ENCODE measurements at regions not wholly inside any gene's neighbourhood (a gene's known extent, or its start where the extent isn't known, plus 50 kb on each side); places are given as distances from the start of the nearest gene placed in this dataset.
"Not testable (repeated sequence)": the region's sequence is repeated elsewhere in the genome, so short reads cannot be mapped to it uniquely, and the experiment has no call there.

DNA sequence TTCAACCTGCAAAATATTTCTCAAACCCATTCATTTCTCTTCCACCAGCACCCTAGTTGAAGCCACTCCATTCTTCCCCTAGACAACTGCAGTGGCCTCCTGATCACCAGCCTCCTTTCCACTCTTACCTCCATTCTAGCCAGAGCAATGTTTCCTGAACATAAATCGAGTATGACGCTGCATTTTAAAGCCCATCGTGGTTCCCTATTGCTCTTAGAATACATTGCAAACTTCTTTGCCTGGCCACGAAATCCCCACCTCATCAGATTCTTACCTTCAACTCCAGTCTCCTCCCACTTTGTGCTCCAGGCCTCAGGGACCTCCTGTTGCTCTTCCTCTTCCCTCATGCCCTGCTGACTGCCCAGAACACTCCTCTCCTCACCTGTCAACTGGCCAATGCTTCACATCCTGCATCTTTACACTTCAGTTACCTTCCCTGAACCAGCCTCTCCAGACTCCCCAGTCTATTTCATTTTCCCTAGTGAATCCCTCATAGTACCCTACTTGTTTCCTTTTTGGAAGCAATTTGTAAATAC is 176.5 kb upstream of the CTAGE1 start:
- Histone ChIP-seq H3K36me3 (ENCODE audit: control insufficient read depth in 2 of 3, insufficient read depth in 3 of 3, low read length in 3 of 3) (no peaks in the 10 kb centered on the region), H3K9me3 (ENCODE audit: control insufficient read depth in 2 of 3, insufficient read depth in 1 of 3, low read length in 3 of 3) (no peaks in the 10 kb centered on the region), H3K9ac (ENCODE audit: low read length in 3 of 3) (no peak overlapping the region), H3K27me3 (ENCODE audit: control insufficient read depth, insufficient read depth, low read length) (no peaks in the 10 kb centered on the region), H3K4me3 (ENCODE audit: low read length in 3 of 3) (no peak overlapping the region), H3K4me1 (ENCODE audit: control insufficient read depth in 2 of 3, insufficient read depth in 2 of 3, low read depth in 1 of 3, low read length in 3 of 3) (no peaks in the 10 kb centered on the region), H3K27ac (ENCODE audit: low read depth in 2 of 2, low read length in 2 of 2) (no peak overlapping the region)
- DNase-seq (no peak), FAIRE-seq (no peak)
- intact Hi-C loops (cut with DNase I) = no loop called here
- TF ChIP-seq, protein P1, sequence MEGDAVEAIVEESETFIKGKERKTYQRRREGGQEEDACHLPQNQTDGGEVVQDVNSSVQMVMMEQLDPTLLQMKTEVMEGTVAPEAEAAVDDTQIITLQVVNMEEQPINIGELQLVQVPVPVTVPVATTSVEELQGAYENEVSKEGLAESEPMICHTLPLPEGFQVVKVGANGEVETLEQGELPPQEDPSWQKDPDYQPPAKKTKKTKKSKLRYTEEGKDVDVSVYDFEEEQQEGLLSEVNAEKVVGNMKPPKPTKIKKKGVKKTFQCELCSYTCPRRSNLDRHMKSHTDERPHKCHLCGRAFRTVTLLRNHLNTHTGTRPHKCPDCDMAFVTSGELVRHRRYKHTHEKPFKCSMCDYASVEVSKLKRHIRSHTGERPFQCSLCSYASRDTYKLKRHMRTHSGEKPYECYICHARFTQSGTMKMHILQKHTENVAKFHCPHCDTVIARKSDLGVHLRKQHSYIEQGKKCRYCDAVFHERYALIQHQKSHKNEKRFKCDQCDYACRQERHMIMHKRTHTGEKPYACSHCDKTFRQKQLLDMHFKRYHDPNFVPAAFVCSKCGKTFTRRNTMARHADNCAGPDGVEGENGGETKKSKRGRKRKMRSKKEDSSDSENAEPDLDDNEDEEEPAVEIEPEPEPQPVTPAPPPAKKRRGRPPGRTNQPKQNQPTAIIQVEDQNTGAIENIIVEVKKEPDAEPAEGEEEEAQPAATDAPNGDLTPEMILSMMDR (IDR thresholded peaks at IDR 0.05; ENCODE audit: borderline replicate concordance, extremely low read depth, insufficient read depth) = no peak

DNA sequence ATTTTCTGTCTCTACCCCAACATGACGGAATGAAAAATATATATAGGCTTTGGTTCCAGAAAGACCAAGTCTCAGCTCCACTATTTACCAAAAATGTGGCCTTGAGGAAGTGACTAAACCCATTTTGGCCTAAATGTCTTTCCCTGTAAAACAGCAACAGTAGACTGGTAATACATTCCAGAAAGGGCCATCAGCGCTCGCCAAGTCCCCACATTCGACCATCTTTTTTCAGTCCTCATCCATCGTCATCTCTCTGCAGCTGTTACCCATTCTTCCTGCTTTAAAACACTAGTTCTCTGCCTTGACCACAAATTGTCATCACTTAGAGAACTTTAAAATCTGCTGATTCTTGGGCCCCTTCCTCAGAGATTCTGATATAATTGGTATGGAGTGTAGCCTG is 183.8 kb upstream of the CTAGE1 start:
- Histone ChIP-seq H3K27me3 (ENCODE audit: control insufficient read depth, insufficient read depth, low read length) (no peaks in the 10 kb centered on the region), H3K4me3 (ENCODE audit: low read length in 3 of 3) (no peak overlapping the region), H3K27ac (ENCODE audit: low read depth in 2 of 2, low read length in 2 of 2) (no peak overlapping the region), H3K9ac (ENCODE audit: low read length in 3 of 3) (no peak overlapping the region), H3K9me3 (ENCODE audit: control insufficient read depth in 2 of 3, insufficient read depth in 1 of 3, low read length in 3 of 3) (no peaks in the 10 kb centered on the region), H3K36me3 (ENCODE audit: control insufficient read depth in 2 of 3, insufficient read depth in 3 of 3, low read length in 3 of 3) (no peaks in the 10 kb centered on the region), H3K4me1 (ENCODE audit: control insufficient read depth in 2 of 3, insufficient read depth in 2 of 3, low read depth in 1 of 3, low read length in 3 of 3) (no peaks in the 10 kb centered on the region)
- intact Hi-C loops (cut with DNase I) = no loop called here
- FAIRE-seq (no peak), DNase-seq (no peak)
- TF ChIP-seq, protein P1 (IDR thresholded peaks at IDR 0.05; ENCODE audit: borderline replicate concordance, extremely low read depth, insufficient read depth) = no peak

DNA sequence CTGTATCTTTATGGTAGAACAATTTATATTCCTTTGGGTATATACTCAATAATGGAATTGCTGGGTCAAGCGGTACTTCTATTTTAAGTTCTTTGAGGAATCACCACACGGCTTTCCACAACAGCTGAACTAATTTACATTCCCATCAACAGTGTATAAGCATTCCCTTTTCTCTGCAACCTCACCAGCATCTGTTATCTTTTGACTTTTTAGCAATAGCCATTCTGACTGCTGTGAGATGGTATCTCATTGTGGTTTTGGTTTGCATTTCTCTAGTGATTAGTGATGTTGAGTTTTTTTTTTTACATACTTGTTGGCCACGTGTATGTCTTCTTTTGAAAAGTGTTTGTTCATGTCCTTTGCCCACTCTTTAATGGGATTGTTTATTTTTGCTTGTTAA is 184.7 kb upstream of the CTAGE1 start:
- H3K27ac ChIP-seq (ENCODE audit: low read depth in 2 of 2, low read length in 2 of 2); H3K36me3 ChIP-seq (ENCODE audit: control insufficient read depth in 2 of 3, insufficient read depth in 3 of 3, low read length in 3 of 3); intact Hi-C loops (cut with DNase I); H3K4me3 ChIP-seq (ENCODE audit: low read length in 3 of 3); FAIRE-seq; DNase-seq; H3K9me3 ChIP-seq (ENCODE audit: control insufficient read depth in 2 of 3, insufficient read depth in 1 of 3, low read length in 3 of 3); H3K9ac ChIP-seq (ENCODE audit: low read length in 3 of 3); H3K27me3 ChIP-seq (ENCODE audit: control insufficient read depth, insufficient read depth, low read length); H3K4me1 ChIP-seq (ENCODE audit: control insufficient read depth in 2 of 3, insufficient read depth in 2 of 3, low read depth in 1 of 3, low read length in 3 of 3): not testable (repeated sequence)

DNA sequence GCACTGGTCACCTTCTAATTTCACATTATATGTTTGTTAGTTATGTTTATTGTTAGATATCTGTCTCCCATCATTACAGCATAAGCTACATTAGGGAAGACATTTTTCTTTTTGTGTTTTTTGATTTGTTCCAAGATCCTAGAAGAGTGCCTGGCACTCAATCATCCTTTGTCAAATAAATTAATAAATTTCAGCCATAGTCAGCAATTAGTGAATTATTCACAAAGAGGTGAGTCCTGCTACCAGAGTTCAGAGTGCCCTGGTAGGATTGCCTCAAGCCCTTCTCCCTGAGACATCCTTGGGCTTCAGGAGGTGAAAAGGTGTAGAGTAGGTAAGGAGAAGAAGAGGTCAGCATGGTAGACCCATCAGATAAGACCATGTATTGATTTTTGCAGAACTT is 186.2 kb upstream of the CTAGE1 start:
- H3K27me3 ChIP-seq (ENCODE audit: control insufficient read depth, insufficient read depth, low read length) = no peaks in the 10 kb centered on the region
- intact Hi-C loops (cut with DNase I) = no loop called here
- no peaks in the 10 kb centered on the region for H3K9me3 ChIP-seq (ENCODE audit: control insufficient read depth in 2 of 3, insufficient read depth in 1 of 3, low read length in 3 of 3)
- H3K27ac ChIP-seq (ENCODE audit: low read depth in 2 of 2, low read length in 2 of 2) = no peak overlapping the region
- no peak for DNase-seq
- H3K4me3 ChIP-seq (ENCODE audit: low read length in 3 of 3) = no peak overlapping the region
- TF ChIP-seq, protein P1 (IDR thresholded peaks at IDR 0.05; ENCODE audit: borderline replicate concordance, extremely low read depth, insufficient read depth) = no peak
- no peak overlapping the region for H3K9ac ChIP-seq (ENCODE audit: low read length in 3 of 3)
- H3K4me1 ChIP-seq (ENCODE audit: control insufficient read depth in 2 of 3, insufficient read depth in 2 of 3, low read depth in 1 of 3, low read length in 3 of 3) = no peaks in the 10 kb centered on the region
- FAIRE-seq = no peak
- H3K36me3 ChIP-seq (ENCODE audit: control insufficient read depth in 2 of 3, insufficient read depth in 3 of 3, low read length in 3 of 3) = no peaks in the 10 kb centered on the region
